OCI-LY1 (cell line): ENCODE measurements at regions not wholly inside any gene's neighbourhood (a gene's known extent, or its start where the extent isn't known, plus 50 kb on each side); places are given as distances from the start of the nearest gene placed in this dataset.

ENCODE experiments used
- EZH2 ChIP-seq: fragments of 200-600 bp; sonication (generic), shearing (Covaris generic); IDR thresholded peaks from 2 replicates; pipeline ENCODE4 v1.8.0; 2017; ENCODE audit warnings: borderline replicate concordance, mixed run types, mild to moderate bottlenecking, antibody characterized with exemption, low read length, moderate library complexity, mixed read lengths
- TF ChIP-seq, protein P1 (sequence below): fragments of 200-600 bp; sonication (generic), shearing (Covaris generic); IDR thresholded peaks from 2 replicates; pipeline ENCODE4 v1.5.1; 2017; ENCODE audit warnings: mild to moderate bottlenecking, antibody characterized with exemption, low read length, moderate library complexity, mixed read lengths

- TF ChIP-seq, protein P1, sequence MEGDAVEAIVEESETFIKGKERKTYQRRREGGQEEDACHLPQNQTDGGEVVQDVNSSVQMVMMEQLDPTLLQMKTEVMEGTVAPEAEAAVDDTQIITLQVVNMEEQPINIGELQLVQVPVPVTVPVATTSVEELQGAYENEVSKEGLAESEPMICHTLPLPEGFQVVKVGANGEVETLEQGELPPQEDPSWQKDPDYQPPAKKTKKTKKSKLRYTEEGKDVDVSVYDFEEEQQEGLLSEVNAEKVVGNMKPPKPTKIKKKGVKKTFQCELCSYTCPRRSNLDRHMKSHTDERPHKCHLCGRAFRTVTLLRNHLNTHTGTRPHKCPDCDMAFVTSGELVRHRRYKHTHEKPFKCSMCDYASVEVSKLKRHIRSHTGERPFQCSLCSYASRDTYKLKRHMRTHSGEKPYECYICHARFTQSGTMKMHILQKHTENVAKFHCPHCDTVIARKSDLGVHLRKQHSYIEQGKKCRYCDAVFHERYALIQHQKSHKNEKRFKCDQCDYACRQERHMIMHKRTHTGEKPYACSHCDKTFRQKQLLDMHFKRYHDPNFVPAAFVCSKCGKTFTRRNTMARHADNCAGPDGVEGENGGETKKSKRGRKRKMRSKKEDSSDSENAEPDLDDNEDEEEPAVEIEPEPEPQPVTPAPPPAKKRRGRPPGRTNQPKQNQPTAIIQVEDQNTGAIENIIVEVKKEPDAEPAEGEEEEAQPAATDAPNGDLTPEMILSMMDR = no peak
- no peak for TF ChIP-seq EZH2
These were observed 713.9 kb downstream of the ETS1 start for GRCh38 chr11:127873478-127873877.
